ENCODE measurements at regions not wholly inside any gene's neighbourhood (a gene's known extent, or its start where the extent isn't known, plus 50 kb on each side); places are given as distances from the start of the nearest gene placed in this dataset.

DNA sequence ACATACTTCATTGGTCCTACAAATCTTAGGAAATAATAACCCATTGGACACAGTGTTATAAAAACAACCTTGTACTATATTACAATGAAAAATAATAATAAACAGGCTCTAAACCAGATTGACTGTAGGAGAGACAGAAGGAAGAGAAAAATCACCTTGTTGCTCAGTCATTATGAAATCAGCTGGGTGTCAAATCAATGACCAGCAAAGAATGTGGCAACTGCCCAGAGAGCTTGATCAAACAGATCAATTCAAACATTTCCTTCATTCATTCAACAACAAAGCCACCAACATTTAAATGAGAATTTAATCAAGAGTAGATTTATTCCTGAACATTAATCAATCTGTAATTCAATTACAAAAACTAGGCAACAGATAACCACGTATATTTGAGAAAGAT, 671.9 kb upstream of the CHAC2 start:
- no peak overlapping the region for H3K4me2 ChIP-seq (ENCODE audit: low read depth, low read length, poor library complexity, severe bottlenecking)
- H3K9me3 ChIP-seq (ENCODE audit: insufficient read depth, low read length): no peaks in the 10 kb centered on the region
- no peak for TF ChIP-seq EZH2phosphoT487 (conservative IDR thresholded peaks at IDR 0.05; ENCODE audit: low read length)
- TF ChIP-seq, protein P1, sequence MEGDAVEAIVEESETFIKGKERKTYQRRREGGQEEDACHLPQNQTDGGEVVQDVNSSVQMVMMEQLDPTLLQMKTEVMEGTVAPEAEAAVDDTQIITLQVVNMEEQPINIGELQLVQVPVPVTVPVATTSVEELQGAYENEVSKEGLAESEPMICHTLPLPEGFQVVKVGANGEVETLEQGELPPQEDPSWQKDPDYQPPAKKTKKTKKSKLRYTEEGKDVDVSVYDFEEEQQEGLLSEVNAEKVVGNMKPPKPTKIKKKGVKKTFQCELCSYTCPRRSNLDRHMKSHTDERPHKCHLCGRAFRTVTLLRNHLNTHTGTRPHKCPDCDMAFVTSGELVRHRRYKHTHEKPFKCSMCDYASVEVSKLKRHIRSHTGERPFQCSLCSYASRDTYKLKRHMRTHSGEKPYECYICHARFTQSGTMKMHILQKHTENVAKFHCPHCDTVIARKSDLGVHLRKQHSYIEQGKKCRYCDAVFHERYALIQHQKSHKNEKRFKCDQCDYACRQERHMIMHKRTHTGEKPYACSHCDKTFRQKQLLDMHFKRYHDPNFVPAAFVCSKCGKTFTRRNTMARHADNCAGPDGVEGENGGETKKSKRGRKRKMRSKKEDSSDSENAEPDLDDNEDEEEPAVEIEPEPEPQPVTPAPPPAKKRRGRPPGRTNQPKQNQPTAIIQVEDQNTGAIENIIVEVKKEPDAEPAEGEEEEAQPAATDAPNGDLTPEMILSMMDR (IDR thresholded peaks at IDR 0.05; ENCODE audit: insufficient read depth, low read length, poor library complexity, severe bottlenecking): no peak
- no peaks in the 10 kb centered on the region for H3K9me2 ChIP-seq (replicated peaks; ENCODE audit: insufficient read depth, low read length)
- no peaks in the 10 kb centered on the region for H4K20me1 ChIP-seq (ENCODE audit: low read depth, low read length)
- H3K9ac ChIP-seq (ENCODE audit: low read length): no peak overlapping the region
- H2AFZ ChIP-seq (ENCODE audit: low read depth, low read length, severe bottlenecking): no peak overlapping the region
- H3K27me3 ChIP-seq (ENCODE audit: low read length): no peaks in the 10 kb centered on the region
- H3K36me3 ChIP-seq (ENCODE audit: low read length): no peaks in the 10 kb centered on the region
- H3K27ac ChIP-seq (ENCODE audit: low read depth, low read length): no peak overlapping the region
- no peaks in the 10 kb centered on the region for H3F3A ChIP-seq (ENCODE audit: insufficient read depth)
- no peak overlapping the region for H3K4me3 ChIP-seq (ENCODE audit: insufficient read depth, low read length, poor library complexity, severe bottlenecking)
- H3K79me2 ChIP-seq (ENCODE audit: insufficient read depth, low read length): no peaks in the 10 kb centered on the region

DNA sequence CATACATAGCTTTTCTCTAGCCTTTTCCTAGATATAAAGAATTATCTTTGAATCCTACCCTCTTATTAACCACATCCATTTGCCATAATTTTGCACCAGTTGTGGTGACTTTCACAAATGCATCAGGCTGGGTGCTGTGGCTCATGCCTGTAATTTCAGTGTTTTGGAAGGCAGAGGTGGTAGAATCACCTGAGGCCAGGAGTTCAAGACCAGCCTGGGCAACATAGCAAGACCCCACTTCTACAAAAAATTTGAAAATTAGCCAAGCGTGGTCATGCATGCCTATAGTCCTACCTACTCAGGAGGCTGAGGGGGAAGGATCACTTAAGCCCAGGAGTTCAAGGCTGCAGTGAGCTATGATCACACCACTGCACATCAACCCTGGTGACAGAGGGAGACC, 672.4 kb upstream of the CHAC2 start:
- Histone ChIP-seq H3K79me2 (ENCODE audit: insufficient read depth, low read length) (no peaks in the 10 kb centered on the region), H3K9me3 (ENCODE audit: insufficient read depth, low read length) (no peaks in the 10 kb centered on the region), H3K4me3 (ENCODE audit: insufficient read depth, low read length, poor library complexity, severe bottlenecking) (no peak overlapping the region), H4K20me1 (ENCODE audit: low read depth, low read length) (no peaks in the 10 kb centered on the region), H3K9me2 (replicated peaks; ENCODE audit: insufficient read depth, low read length) (no peaks in the 10 kb centered on the region), H3F3A (ENCODE audit: insufficient read depth) (no peaks in the 10 kb centered on the region), H3K36me3 (ENCODE audit: low read length) (no peaks in the 10 kb centered on the region), H3K27ac (ENCODE audit: low read depth, low read length) (no peak overlapping the region), H3K27me3 (ENCODE audit: low read length) (no peaks in the 10 kb centered on the region), H2AFZ (ENCODE audit: low read depth, low read length, severe bottlenecking) (no peak overlapping the region), H3K9ac (ENCODE audit: low read length) (no peak overlapping the region), H3K4me2 (ENCODE audit: low read depth, low read length, poor library complexity, severe bottlenecking) (no peak overlapping the region)
- TF ChIP-seq EZH2phosphoT487 (conservative IDR thresholded peaks at IDR 0.05; ENCODE audit: low read length): no peak
- TF ChIP-seq, protein P1 (IDR thresholded peaks at IDR 0.05; ENCODE audit: insufficient read depth, low read length, poor library complexity, severe bottlenecking): no peak

DNA sequence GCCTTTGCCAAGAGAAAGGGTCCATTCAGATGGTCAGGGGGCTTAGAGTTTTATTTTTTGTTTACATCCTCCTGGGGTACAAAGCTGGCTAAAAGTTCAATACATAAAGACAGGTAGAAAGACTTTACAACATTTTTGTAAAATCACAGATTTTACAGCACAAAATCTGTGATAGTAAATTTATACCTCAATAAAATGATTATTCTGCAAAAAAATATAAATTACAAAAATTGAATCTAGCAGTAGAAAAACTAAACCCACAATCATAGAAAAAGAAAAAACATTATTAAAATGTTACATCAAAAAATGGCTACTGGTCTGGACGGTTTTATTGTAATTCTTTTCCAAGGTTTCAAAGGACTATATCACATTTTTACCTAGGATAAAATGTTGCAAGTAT, 674.2 kb upstream of the CHAC2 start:
- Histone ChIP-seq H4K20me1 (ENCODE audit: low read depth, low read length) (no peaks in the 10 kb centered on the region), H3K9ac (ENCODE audit: low read length) (no peak overlapping the region)

More for the DNA sequence above, 674.2 kb upstream of the CHAC2 start:
- Histone ChIP-seq H3K9me3 (ENCODE audit: insufficient read depth, low read length) (no peaks in the 10 kb centered on the region), H3K4me2 (ENCODE audit: low read depth, low read length, poor library complexity, severe bottlenecking) (no peak overlapping the region), H3K4me3 (ENCODE audit: insufficient read depth, low read length, poor library complexity, severe bottlenecking) (no peak overlapping the region), H3K9me2 (replicated peaks; ENCODE audit: insufficient read depth, low read length) (no peaks in the 10 kb centered on the region), H3K27ac (ENCODE audit: low read depth, low read length) (no peak overlapping the region), H3K36me3 (ENCODE audit: low read length) (no peaks in the 10 kb centered on the region), H3K27me3 (ENCODE audit: low read length) (no peaks in the 10 kb centered on the region), H3K79me2 (ENCODE audit: insufficient read depth, low read length) (no peaks in the 10 kb centered on the region), H3F3A (ENCODE audit: insufficient read depth) (no peaks in the 10 kb centered on the region), H2AFZ (ENCODE audit: low read depth, low read length, severe bottlenecking) (no peak overlapping the region)
- TF ChIP-seq, protein P1 (IDR thresholded peaks at IDR 0.05; ENCODE audit: insufficient read depth, low read length, poor library complexity, severe bottlenecking): no peak
- no peak for TF ChIP-seq EZH2phosphoT487 (conservative IDR thresholded peaks at IDR 0.05; ENCODE audit: low read length)

Measured in SU-DHL-6 (cell line).